HG03354 (cell line): ENCODE measurements at regions not wholly inside any gene's neighbourhood (a gene's known extent, or its start where the extent isn't known, plus 50 kb on each side); places are given as distances from the start of the nearest gene placed in this dataset.
"Not testable (repeated sequence)": the region's sequence is repeated elsewhere in the genome, so short reads cannot be mapped to it uniquely, and the experiment has no call there.

Experiments
- ATAC-seq: cut with Tn5 transposase; IDR thresholded peaks from one replicate; pipeline ENCODE4 v1.9.1; 2021; ENCODE audit warnings: mild to moderate bottlenecking; ENCODE audit not compliant: unreplicated experiment, poor library complexity, severe bottlenecking

- no peak for ATAC-seq
These were observed 1761.3 kb upstream of the IGFBP7 start for GRCh38 chr4:58871509-58871908.

- ATAC-seq = no peak
These were observed 1738.8 kb upstream of the IGFBP7 start for GRCh38 chr4:58849026-58849425.

GRCh38 chr4:58843455-58843854, 1733.3 kb upstream of the IGFBP7 start:
- no peak for ATAC-seq

GRCh38 chr4:58833126-58833525, 1722.9 kb upstream of the IGFBP7 start:
- no peak for ATAC-seq

- ATAC-seq = no peak
These were observed 1715.1 kb upstream of the IGFBP7 start for GRCh38 chr4:58825278-58825677.

GRCh38 chr4:58818560-58818959, 1708.4 kb upstream of the IGFBP7 start:
- ATAC-seq = not testable (repeated sequence)

GRCh38 chr4:58809948-58810347, 1699.8 kb upstream of the IGFBP7 start:
- no peak for ATAC-seq

- no peak for ATAC-seq
These were observed 1699.2 kb upstream of the IGFBP7 start for GRCh38 chr4:58809366-58809765.

GRCh38 chr4:58808817-58809216, 1698.6 kb upstream of the IGFBP7 start:
- ATAC-seq = no peak

- ATAC-seq = no peak
These were observed 1697.8 kb upstream of the IGFBP7 start for GRCh38 chr4:58807843-58808615.

GRCh38 chr4:58776627-58777026, 1666.4 kb upstream of the IGFBP7 start:
- no peak for ATAC-seq

- no peak for ATAC-seq
These were observed 1657.4 kb upstream of the IGFBP7 start for GRCh38 chr4:58767598-58767997.

- ATAC-seq = no peak
These were observed 1656.6 kb upstream of the IGFBP7 start for GRCh38 chr4:58766763-58767162.

GRCh38 chr4:58761563-58761962, 1651.4 kb upstream of the IGFBP7 start:
- ATAC-seq = no peak

GRCh38 chr4:58760737-58761136, 1650.6 kb upstream of the IGFBP7 start:
- ATAC-seq = no peak

- no peak for ATAC-seq
These were observed 1649.9 kb upstream of the IGFBP7 start for GRCh38 chr4:58760100-58760499.

GRCh38 chr4:58749206-58749605, 1639.0 kb upstream of the IGFBP7 start:
- ATAC-seq = no peak

- no peak for ATAC-seq
These were observed 1630.7 kb upstream of the IGFBP7 start for GRCh38 chr4:58740897-58741296.

- no peak for ATAC-seq
These were observed 1629.1 kb upstream of the IGFBP7 start for GRCh38 chr4:58739275-58739674.

GRCh38 chr4:58738375-58738774, 1628.2 kb upstream of the IGFBP7 start:
- ATAC-seq = no peak

- peak; percentile 74 for ATAC-seq
These were observed 1624.0 kb upstream of the IGFBP7 start for GRCh38 chr4:58734030-58734674.
